ENCODE measurements at regions not wholly inside any gene's neighbourhood (a gene's known extent, or its start where the extent isn't known, plus 50 kb on each side); places are given as distances from the start of the nearest gene placed in this dataset.

DNA sequence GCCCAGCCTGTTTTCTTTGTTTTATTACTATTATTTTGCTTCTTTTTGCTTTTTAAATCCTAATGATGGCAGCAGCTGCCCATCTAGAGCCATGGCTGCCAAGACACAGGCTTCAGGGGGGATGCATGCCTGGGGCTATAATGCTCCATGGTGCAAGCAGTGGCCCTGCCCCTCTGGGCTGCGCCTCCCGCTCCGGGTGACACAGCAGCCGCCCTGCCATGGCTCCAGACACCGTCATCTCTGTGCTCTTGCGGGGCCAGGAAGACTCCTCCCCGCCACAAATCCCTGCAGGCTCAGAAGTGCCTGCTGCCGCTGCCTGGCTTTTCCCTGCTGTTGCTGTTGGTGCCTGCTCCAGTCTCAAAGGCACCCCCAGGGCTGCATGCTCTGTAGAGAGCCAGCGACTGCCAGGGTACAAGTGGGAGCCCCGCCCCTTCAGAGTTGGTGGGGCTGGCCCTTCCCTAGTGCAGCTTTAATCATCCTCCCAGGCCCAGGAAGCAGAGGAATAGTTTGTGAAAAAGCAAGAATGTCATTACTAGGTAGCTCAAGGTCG is 581.5 kb downstream of the FGF9 start:
- DNase-seq: no peak

DNA sequence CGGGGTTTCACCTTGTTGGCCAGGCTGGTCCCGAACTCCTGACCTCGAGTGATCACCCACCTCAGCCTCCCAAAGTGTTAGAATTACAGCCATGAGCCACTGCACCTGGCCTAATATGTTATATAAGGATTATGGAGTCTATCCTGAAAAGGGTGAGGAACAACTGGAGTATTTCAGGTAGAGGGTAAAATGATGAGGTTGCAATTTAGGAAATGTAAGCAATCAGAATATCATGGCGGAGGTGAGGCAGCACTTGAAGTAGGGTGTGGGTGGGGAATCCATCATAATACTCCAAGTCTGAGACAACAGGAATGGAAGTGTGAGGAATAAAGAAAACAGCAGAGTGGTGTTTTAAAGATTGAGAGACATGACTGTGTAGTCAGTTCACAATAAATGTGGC is 582.2 kb downstream of the FGF9 start:
- DNase-seq: no peak

DNA sequence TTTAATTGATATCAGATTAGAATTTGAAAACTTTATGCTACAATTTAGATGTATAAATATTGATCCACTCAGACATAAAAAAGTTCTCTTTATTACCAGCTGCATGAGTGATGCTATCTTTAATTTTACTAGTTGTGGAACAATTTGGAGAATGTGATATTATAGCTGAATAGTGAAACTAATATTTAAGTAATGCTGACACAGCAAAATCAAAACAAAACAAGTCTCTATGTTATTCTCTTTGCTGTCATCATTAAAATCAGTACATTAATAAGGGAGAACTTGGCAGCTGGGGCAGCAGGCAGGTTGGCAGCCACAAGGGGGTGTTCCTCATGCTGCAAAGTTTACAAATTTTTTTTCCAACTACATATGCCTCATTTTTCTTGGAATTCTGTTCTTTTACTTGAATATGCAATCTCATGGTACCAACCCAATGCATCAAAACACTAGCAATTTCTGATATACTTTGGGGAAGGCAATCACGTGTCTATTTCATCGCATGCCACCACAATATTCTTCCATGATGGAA is 585.3 kb downstream of the FGF9 start:
- DNase-seq: no peak

DNA sequence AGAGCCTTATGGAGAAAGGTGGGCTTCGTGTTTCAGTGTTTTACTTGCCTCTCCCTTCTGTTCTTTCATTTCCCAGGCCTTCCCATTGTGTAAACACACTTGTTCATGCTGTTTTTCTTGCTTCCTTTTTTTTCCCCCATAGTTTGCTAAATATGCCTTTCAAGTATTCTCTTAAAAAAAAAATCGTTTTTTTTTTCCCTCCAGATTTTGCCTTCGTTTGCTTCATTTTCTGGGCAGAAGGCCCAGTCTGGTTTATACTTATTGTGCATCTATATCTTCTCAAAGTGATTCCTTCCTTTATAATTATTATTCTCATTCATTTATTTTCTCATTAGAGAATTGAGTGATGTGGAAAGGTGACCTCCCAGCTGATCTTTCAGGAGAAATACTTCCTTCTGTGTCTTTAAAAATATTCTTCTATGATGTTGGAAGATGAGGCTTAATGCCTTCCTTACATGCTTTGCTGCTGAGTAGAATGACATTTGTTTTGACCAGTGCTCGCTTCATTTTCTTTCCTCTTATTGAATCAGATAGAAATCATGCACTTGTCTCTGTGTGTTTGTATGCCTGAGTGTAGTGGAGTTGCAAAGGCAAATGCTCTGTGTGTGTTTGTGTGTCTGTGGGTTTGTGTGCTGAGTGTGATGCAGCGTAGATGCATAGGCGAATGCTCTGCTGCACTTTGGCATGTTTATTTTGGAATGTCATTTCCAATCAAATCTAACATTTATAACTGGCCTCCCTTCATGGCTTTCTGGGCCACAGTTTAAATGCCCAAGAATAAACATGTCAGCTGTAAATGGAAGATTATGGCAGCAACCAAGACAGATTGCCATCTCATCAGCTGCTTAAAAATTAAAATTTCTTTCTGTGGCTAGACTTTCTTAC is 591.4 kb downstream of the FGF9 start:
- DNase-seq: no peak

DNA sequence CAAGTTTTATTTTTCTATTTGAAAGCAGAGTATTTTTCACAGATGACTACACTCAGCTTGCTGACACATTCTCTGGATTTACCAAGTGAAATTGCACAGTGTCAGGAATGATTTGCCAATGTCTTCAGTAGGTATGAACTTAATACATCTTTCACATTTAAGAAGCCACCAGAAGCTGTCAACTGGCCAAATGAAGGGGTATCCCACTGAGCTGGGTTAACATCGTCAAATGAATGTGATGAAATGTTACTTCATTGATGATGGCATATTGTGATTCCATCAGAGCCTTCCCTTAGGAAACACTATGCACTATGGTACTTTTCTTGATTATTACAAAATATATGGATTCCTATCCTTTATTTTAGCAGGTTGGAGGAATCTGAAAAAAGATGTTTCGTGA is 592.3 kb downstream of the FGF9 start:
- DNase-seq: no peak

DNA sequence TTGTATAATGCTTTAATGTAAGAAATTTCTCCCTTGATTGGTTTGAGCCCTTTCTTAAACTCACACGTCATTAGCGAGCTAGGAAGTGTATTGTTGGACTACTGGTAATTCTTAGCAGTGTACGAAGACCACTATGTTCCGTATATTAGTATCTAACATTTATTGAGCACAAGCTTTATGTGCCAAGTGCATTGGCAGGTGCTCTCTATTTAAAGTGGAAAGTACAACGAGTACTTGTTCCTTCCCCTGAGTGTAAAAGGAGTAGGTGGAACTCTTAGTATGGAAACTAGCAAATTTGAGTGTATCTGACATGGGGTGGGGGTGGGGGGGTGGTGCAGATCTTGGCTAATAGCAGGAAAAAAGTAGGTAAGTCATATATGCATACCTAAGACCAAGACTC is 594.7 kb downstream of the FGF9 start:
- no peak for DNase-seq

DNA sequence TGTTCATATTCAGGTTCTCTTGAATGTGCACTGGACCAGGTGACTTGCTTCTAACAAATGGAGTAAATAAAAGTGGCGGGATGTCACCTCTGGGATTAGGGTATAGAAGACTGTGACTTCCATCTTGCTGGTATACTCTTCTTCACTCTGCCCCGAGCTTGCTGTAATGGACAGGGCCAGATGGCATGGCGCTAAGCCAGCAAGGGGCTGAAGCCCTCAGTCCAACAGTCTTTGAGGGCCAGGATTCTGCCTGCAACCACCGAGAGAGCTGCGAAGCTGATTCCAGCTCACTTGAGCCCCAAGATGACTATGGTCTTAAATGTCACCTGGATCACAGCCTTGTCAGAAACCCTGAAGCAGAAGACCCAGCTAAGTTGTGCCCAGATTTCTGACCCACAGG is 600.0 kb downstream of the FGF9 start:
- peak; percentile 57 to 84 for DNase-seq

DNA sequence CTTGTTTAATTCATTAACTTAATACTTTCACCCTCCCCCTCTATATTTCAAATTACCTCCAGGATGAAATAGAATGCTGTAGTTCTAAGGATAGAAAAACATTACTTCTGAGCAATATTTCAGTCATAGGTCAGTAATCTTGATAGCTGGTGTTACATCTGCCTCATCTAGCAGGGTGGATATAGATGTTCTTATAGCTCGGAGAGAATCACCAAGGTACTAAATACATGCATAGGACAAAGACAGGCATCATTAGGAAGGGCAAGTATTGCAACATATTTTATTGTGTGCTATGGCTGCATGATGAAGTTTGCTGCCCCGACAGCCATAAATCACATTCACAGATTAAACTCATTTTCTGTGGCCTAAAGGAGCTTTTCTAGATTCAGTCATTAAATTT is 601.0 kb downstream of the FGF9 start:
- no peak for DNase-seq

DNA sequence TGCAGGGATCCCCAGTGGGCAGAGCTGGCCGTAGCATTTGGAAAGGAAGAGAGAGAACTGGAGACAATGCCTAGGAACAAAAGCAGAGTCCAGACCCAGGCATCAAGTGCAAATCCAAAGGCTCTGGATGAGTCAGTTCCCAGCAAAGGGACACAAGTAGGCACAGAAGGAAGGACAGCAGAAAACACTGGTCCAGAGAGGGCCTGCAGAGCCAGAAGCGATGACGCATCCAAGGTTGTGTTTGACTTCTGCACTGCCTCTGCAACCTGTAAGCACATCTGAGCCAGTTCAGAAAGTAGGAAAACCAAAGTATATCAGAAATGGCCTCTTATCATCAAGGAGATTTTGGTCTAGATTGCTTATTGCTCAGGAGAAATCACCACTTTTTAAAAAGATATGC is 604.5 kb downstream of the FGF9 start:
- no peak for DNase-seq

DNA sequence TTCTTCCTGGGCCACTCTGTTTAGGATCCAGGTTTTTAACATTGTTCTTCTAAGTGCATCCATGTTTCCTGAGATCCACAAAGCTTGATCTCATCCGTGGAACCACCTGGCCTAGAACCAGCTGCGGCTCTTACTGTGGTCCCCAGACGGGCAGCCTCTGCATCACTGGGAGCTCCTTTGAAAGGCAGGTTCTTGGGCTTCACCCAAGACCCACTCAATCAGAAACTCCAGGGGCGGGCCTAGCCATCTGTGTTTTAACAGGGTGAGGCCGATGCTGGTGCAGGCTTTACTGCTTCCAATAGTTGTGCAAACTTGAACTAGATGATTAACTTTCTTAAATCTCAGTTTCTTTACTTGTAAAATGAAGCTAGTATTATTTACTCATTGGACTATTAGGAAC is 605.7 kb downstream of the FGF9 start:
- peak; percentile 23 to 51 for DNase-seq

DNA sequence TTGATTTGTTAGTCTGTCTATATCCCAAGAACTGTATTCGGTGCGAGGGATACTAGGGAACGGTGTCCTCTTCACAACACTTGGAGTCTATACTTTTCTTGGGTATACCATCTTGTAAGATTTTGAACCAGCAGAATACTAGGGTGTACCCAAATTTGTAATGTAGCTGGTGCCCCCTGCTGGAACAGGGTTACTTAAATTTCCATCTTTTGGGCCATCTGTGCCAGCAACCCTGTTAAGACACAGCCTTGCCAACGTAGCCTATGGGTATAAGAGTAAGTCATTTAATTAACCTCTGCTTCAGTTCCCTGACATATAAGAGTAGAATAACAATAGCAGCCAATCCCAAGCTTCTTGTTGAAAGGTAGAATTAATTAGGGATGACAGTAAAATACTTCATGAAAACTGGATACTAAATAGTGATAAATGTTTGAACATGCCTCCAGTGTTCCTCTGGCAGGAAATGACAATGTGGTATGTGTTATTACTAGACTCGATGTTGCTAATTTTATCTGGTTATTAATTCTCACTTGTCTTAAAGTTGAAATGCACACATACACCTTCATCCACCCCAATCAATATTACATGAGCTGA is 607.6 kb downstream of the FGF9 start:
- peak; percentile 55 to 81 for DNase-seq

DNA sequence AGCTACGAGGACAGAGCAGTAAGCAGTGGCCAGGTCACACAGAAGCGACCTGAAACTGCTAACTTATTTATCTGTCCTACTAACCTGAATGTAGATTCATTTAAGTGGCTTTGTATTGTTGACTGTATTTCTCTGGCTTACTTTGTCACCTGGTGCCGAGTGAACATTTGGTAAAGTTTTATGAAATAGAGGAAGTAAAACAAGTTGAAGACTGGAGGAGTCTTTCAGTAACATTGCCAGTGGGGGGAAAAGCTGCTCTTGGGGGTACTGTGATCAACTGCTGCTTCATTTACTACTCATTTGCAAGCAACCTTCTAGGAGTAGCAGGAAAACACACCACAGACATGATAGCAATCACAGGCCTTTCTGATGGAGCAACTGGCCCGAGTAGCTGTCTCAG is 615.0 kb downstream of the FGF9 start:
- DNase-seq: no peak

DNA sequence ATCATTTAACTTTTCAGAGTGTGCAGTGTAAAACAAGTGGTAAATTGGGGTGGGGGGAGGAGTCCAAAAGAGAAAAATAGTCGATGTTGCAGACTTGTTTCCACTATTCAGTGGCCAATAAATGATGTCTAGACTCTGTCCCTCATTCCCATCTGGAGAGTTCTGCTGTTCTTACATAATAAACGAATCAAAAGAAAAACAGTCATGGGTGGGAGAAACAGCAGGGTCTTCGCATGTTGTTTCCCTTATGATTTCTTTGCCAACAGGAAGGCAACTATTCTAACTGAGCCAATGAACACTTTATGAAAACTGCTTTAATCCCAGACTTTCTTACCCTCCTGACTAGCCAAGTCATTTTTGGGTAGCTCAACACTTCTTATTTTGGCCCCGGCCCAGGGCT is 615.5 kb downstream of the FGF9 start:
- DNase-seq: no peak

DNA sequence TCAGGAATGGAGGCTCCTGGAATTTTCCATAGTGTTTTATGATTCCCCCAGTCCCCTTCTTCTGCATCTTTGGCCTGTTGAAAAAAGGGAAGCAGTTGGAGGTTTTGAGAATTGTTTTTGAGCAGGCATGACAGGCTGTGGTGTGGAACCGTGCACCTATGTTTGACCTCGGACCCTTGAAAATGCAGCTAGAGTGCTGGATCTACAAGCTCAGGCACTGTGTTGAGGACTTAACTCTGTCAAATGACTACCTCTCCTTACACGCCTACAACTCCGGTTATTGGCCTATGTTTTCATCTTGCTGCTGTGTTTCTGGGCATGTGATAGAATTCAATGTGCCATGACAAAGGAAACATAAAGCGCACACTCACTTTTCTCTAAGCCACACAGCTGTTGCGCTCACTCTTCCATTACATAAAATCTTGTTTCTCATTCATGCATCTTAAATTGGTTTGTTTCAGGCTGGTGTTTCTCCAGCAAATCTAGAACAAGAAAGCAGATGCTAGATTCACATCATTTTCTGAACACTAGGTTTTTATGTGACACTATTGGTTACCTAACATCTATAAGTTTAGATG is 616.6 kb downstream of the FGF9 start:
- DNase-seq: no peak

DNA sequence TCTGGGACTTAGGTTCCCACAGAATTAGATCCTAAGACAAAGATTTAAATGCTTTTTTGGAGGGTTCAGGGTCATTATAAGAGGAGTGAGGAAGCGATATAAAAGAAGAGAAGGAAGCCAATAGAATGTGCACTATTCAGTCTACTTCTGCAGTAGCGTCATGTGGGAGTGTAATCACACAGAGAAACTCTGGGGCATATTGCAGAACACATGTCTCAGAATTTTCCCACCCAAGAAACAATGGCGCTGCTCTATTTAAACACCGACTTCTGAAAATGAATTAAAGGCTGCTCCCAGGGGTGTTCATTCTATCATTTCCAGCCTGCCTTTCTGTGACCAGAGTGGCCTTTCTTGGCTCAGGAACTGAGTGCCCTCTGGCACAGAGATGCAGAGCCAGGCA is 617.6 kb downstream of the FGF9 start:
- no peak for DNase-seq

DNA sequence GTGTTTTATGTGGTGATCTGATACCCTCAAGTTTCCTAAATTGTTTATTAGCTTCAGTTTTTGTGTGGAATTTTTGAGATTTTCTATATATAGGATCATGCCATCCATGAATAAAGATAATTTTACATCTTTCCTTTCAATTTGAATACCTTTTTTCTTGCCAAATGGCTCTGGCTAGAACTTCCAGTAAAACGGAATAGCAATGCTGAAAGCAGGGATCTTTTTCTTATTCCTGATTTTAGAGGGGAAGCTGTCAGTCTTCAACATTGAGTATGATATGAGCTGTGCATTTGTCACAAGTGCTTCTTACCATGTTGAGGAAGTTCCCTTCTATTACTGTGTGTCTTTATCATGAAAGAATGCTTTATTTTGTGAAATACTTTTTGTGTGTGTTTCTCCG is 618.8 kb downstream of the FGF9 start:
- DNase-seq: no peak

DNA sequence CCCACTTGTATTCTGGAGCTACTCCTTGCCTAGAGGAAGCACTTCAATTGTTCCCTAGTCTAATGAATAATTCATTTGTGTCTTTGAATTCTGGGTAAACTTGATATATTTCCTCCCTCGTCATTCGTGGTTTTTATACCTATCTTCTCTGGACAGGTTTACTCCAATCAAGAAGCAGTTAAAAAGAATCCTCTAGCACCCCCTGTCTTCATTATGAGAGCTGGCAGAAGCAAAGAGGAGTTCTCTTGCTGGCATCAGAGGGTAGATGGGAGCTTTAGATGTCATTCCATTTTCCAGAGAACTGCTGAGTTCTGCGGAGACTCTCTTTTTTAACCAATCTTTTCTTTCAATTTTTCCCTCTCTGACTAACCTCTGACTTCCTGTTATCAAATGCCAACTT is 627.7 kb downstream of the FGF9 start:
- DNase-seq: no peak

DNA sequence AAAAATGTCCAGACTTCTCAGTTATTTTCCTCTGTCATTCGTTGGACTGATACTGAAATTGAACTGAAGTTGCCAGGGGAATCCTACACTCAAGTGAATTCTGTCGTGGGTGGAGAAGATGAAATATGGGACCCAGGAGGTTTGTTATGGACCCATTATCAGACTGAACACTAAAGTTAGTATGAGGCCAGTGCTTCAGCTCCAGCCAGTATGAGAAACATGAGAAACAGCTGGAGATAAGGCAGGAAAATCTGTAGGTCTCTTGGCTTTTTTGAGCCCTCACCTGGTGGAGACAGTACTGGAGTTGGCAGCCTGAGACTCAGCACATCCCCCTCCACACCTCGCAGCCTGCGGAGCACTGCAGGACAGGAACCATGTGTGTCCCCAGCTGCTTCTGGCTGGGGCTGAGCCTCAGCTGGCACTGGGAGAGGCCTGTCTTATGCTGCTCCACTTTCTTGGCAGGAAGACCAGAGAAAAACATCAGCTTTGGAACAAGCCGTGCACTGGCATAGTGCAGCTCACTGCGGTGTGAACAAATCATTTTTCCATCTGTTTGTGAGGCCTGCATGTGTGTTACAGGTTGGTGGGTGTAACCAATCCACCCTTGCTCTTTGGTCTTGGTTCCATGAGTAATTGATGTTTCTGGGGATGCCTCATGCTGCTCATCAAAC is 641.0 kb downstream of the FGF9 start:
- DNase-seq: no peak

DNA sequence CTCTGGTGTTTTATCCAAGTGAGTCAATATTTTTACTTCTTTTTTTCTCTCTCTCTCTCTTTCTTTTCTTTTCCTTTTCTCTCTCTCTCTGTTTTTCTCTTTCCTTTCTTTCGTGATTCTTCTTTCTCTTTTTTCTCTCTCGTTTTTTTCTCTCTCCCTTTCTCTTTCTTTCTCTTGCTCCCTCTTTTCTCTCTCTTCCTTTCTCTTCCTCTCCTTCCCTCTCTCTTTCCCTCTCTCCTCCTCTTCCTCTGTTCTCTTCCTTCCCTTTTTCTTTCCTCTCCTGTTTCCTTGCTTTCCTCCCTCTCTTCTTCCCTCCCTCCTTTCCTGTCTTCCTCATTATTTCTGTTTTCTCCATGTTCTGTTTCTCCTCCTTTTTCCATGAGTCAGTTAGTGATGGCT is 641.5 kb downstream of the FGF9 start:
- DNase-seq: no peak

DNA sequence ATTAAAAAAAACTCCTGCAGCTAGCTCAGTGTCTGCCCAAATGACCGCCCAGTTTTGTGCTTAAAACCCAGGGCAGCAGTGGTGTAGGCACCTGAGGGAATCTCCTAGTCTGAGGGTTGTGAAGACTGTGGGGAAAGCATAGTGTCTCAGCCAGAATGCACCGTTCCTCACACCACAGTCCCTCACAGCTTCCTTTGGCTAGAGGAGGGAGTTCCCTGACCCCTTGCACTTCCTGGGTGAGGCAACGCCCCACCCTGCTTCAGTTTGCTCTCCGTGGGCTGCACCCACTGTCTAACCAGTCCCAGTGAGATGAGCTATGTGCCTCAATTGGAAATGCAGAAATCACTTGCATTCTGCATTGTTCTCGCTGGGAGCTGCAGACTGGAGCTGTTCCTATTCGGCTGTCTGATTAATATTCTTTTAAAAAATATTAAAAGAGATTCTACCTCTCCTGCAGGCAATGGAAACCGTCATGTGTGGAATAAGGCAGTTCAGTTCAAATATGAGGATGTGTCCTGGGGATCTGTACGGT is 645.7 kb downstream of the FGF9 start:
- DNase-seq: no peak

DNA sequence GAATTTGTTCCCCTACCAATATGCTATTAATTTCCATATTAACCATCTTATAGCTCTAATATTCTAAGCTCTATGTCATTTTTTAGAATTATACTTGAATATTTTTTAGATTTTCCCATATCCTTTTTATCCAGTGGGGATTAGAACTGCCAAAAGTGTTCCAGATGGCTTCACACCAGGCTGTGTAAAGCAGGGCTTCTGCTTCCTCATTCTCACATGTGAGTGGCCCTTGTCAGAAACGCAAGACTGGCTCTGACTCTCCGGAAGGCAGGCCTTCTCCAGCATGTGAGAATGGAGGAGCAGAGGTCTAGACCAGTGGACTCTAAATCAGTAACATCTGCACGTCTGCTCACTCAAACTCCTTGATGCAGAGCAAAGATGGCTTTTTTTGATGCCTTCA is 650.1 kb downstream of the FGF9 start:
- peak; percentile 45 to 67 for DNase-seq

DNA sequence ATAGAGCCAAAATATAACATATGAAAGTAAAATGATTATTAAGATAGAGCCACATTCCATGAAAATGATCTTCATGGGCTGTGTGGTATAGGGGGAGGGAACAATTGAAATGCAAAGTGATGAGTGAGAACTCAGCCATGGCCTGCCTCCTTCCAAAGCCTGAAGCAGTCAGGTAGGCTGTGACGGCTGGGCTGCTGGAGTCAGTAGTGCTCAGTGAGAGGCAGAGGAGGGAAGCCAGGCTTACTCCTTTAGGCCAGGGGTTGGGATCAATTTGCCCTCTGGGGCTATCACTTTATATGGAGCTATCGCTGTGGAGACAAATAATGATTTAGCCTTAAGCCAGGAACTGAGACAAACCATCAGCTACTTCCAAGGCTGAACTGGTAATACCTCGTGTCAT is 654.9 kb downstream of the FGF9 start:
- DNase-seq: no peak

DNA sequence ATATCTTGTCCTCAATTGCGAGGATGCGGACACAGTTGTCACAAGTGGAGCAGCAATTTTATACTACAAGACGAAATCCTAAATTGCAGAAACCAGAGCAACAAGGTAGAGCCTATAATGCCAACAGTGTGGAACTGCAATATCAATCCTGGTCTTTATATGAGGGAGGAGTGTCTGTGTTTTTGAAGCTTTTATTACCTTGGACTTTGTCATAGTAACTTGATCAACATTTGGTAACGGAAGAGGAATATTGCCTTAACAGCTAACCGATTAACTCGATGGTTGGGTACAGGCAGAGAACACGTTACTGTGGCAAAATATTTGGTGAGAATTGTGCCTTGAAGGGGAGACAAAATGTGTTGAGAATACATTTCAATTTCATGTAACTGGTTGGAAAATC is 661.5 kb downstream of the FGF9 start:
- DNase-seq: no peak

Measured in NCI-H524 (cell line).